Hematopoietic multipotent progenitor cell treated with erythropoietin and hydrocortisone succinate and interleukin-3 and kit ligand, for 6 days (in vitro differentiated cells): ENCODE measurements at regions not wholly inside any gene's neighbourhood (a gene's known extent, or its start where the extent isn't known, plus 50 kb on each side); places are given as distances from the start of the nearest gene placed in this dataset.
"Not testable (repeated sequence)": the region's sequence is repeated elsewhere in the genome, so short reads cannot be mapped to it uniquely, and the experiment has no call there.

Experiments
- DNase-seq: peaks from one replicate; pipeline ENCODE4 v3.0.0-alpha.2; 2015

DNA sequence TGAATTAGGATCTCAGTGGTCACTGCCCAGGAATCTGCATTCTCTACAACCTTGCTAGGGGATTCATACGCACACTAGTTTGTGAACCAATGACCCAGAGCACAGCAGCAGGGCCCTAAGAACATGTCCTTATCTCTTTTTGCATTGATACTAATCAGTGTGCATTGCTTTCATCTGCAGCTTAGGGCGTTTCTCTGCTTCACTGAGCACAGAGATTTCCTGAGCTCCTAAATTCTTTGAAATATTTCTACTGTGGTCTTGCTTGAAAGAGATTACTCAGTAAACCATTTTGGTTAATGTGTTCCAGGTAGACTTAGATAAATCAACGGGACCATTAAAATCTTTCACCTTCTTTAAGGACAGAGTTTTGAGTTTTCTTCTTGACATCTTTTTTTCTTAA, 351.3 kb upstream of the KITLG start:
- DNase-seq, result no peak

DNA sequence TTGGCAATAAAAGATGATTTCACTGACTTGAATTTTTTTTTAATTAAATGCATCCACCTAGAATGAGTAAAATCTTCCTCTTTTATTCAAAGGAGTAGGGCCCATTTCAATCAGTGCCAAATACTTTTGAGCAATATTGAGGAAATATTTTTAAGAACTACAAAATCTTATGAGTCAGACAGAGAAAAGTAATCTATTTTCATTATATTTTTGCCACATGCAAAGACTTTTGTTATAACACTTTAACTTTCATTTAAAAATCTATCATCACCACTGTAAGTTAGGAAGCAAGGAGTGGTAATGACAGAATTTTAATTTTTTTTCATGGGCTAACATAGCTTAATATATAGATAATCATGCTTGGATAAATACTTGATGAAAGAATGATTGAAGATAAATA, 345.2 kb upstream of the KITLG start:
- DNase-seq, result no peak

DNA sequence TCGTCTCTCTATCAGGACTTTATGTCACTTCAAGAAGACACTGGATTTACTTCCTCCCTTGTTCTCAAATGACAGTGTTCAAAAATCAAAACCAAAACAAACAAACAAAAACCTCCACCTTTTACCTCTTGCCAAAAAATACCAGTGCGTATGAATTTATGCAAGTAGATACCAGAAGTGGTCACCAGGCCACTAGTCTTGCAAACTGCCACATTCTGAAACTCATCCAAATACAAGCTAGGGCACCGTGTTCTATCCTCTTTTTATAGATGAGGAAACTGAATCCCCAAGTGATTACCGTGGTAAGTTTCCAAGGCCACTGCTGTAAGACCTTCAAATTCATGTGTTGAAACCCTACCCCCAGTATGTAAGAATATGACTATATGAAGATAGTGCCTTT, 343.9 kb upstream of the KITLG start:
- DNase-seq, result no peak

DNA sequence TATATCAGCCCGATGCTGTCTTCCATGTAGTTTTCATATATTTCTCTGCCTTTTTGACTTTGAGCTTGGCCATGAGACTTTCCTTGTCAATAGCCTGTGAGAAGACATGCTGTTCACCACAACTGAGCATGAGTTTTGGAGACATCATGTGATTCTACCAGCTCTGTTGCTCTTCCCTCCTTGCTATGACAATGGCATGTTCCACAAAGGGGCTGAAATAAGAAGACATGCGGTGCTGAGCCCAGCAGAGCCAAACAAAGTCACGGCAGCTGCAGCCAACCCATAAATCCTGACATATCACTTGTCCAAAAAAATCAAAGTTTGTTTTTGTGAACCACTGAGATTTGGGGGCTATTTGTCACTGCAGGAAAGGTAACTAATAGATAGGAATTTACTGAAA, 343.4 kb upstream of the KITLG start:
- DNase-seq, result no peak

DNA sequence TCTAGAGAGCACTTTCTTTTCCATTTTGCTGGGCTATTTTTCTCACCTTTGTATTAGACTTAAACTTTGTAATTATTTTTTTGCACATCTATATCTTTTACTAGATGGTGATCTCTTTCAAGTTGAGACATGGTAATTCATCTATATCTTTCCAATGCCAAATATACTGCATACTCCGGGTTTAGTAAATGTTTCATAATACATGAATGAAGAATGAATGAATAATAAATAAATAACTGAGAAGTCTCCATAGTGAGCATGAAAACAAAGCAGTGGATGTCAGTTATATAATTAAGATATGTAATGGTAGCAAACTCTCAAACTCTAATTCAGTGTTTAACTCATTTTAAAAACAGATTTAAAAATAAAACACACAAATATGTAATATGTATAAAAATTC, 342.5 kb upstream of the KITLG start:
- no peak for DNase-seq

DNA sequence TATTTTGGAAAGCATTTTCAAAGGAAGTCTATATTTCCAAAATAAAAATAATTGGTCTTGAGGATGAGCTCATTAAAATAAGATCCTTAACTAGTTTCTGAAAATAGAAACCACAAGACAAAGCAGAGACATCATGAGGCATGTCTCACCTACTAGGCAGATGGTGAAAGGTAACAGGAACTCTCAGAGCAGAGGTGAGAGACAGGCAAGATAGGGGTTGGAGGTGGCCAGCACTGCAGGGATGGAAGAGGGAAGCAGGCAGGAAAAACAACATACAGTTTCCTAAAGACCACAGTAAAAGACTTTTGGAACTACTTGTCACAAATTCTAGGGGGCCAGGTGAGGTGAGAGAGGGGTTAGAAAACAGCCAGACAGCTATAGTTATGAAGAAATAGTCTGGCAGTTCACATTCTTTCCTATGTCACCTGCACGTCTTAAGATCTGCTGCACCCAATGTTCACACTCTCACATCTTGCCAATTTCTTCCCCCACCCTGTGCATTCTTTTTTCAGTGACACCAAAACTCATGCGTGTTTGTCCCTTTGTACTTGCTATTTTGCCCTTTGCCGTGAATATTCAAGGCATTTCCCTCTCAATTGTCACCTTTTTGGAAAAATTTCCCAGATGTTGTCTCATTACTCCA, 341.7 kb upstream of the KITLG start:
- no peak for DNase-seq

DNA sequence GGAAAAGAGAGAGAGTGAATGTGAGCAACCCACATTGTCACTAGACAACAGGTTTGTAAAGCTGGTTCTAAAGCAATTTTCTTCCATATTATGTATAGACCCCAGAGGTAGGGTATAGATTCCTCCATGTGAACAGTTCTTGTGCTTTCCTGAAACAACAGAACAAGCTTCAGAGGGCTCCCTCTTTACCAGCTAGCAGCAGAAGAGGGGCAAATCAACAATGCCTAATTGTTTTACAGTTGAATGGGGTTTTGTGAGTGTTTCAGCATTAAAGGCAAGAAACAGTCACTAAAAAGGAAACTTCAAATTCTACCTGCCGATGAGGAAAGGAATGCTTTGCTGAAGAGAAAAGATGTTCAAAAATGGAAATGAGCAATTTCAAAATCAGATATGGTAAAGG, 341.2 kb upstream of the KITLG start:
- DNase-seq, result no peak

DNA sequence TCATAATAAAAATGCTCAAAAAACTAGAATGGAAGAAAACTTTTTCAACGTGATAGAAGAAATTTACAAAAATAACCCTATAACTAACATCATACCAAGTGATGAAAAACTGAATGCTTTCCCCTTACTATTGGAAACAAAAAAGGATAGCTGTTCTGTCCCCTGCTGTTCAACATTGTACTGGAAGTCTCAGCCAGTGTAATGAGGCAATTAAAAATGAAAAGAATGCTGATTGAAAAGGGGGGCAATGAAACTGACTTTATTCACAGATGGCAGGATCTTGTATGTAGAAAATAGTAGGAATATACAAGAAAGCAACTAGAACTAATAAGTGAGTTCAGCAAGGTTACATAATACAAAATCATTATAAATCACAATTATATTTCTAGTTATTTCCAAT, 337.9 kb upstream of the KITLG start:
- DNase-seq, result no peak

DNA sequence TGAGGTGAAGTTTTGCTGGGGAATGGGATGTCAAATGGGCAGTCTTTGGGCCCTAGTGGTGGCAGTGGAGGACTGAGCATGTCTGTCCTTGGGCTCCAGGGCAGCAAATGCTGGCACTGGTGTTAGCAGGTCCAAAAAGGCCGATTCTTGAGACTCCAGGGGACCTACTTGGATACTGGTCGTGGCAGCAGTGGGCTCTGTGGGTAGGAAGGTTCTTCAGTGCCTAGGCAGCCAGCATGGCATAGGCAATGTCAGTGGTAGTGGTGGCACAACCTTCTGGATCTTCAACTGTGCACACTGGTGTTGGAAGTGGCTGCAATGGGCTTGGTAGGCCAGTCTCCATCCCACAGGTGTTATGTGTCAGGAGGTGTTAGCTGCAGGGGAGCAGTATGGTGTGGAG, 334.7 kb upstream of the KITLG start:
- DNase-seq, result no peak

DNA sequence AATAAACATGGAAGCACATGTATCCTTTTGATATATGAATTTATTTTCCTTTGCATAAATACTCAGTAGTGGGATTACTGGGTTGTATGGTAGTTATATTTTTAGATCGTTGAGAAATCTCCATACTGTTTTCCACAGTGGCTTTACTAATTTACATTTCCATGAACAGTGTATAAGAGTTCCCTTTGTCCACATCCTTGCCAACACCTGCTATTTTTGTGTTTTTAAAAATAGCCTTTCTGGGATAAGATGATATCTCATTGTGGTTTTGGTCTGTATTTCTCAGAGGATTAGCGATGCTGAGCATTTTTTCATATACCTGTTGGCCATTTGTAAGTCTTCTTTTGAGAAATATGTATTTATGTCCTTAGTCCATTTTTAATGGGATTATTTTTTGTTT, 329.2 kb upstream of the KITLG start:
- no peak for DNase-seq

DNA sequence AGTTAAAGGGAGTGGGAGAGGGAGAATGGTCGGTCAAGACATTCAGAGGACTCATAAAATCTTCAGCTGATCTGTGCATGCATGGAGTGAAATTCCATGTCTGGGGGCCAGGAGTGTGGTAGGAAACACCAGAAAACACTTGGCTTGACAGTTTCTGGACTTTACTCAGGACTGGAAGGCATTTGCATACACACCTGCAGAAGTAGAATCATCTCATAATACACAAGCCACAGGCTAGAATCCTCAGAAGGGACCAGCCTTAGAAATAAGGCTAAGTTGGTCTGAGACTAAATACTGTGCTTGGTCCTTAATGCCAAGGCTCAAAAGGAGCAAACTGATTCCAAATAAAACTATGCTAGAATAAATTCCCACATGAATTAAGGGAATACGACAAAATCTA, 328.1 kb upstream of the KITLG start:
- no peak for DNase-seq

DNA sequence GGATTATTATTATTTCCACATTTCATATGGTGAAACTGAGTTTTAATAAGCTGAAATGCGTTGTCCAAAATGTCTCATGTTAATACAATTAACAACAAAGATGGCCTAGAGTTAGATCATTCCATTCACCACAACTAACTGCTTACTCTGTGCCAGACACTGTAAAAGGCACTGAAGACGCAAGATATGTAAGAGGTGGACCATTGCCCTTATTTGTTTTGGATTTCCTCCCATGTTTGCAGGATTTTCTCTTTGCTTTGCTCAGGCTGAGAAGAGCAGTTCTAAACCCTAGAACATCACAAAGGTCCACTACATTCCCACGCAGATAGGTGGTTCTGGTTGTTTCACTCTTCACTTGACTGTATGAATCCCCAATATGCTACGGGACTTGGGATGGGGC, 324.4 kb upstream of the KITLG start:
- DNase-seq, result no peak

DNA sequence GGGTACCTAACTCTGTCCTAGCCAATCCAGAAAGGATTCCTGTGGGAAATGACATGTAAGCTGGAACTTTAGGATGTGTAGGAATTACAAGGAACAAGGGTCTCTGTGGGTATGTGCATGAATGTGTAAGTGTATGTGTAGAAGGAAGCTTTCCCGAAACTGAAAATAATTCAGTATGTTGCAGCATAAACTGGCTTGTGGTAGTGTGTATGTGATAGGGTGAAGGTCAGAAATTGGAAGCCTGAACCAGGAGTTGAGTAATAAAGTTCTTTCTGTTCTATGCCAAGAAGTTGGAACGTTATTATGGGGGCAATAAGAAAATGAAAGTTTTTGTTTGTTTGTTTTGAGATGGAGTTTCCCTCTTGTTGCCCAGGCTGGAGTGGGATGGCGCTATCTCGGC, 323.1 kb upstream of the KITLG start:
- DNase-seq, result no peak

DNA sequence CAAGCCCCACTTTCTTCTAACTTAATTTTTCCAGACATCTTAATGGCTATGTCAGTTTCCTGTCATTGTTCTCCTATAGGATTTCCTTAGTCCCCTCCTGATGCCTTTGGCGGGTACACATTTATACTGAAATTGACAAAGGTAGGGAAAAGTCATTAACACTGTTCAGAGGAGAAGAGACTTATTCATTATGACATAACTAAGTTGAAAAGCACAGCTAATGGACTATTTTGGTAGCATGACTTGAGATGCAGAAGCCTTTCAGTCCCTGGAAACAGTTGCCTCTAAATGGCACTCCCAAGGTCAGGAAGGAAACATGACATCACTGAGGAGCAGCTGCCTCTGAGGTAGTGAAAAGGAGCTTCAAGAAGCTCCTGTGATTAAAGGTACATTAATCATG, 317.5 kb upstream of the KITLG start:
- DNase-seq, result no peak

DNA sequence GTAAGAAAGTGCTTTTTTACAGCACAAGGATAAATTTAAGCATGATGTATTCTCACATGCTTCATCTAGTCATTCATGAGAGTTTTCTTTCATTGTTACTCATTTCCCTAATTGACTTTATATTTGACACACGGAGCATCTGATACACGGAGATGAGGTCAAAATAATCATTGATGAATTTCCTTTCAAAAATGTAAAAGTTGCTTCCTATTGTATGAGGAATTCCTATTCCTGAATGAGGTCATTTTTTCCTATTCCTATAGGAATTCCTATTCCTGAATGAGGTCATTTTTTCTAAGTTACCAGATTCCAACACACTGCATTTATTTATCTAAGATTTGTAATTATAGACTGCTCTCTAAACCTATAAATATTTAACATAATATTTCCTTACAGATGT, 316.7 kb upstream of the KITLG start:
- no peak for DNase-seq

DNA sequence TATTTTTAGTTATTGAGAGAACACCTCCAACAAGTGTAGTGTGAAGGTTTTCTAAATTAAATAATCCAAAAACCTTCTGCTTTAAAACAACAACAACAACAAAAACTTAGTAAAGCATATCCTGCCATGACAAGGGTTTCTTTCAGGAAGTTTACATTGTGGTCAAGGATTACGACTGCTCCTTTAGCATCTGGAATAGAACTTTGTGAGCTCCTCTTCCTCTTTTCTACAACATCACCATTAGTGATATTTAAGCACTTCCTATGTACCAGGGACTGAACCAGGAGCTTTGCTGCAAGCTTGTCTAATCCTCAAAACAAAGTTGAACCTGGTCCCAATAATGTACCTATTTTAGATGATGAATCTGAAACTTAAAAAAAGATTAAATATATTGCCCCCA, 315.4 kb upstream of the KITLG start:
- no peak for DNase-seq

DNA sequence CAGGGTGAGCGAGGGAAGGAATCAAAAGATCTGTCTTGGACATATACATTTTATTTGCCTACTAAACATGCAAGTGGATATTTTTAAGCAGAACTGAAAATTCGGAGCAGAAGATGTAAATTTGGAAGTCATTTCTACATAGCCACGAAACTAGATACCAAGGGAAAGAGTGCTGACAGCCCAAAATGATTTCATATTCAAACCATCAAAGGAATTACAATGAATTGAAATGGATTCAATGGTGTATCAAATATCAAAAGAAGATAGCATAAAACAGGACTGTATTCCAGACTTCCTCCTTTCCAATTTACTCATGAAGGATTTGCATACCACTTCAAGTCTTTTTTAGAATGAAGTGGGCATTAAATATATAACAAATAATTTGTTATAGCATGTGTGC, 313.5 kb upstream of the KITLG start:
- no peak for DNase-seq

DNA sequence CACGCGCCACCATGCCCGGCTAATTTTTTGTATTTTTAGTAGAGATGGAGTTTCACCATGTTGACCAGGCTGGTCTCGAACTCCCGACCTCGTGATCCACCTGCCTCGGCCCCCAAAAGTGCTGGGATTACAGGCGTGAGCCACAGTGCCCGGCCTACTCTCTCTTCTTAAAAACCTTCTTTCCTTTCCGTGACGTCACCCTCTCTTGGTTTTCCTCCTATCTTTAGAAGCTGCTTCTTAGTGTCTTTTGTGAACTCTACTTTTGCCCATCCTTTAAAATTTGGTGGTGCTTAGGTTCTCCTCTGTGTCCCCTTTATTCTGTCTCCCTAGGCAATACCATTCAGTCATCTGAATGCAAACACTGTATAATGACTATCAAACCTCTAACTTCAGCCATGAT, 311.2 kb upstream of the KITLG start:
- not testable (repeated sequence) for DNase-seq

DNA sequence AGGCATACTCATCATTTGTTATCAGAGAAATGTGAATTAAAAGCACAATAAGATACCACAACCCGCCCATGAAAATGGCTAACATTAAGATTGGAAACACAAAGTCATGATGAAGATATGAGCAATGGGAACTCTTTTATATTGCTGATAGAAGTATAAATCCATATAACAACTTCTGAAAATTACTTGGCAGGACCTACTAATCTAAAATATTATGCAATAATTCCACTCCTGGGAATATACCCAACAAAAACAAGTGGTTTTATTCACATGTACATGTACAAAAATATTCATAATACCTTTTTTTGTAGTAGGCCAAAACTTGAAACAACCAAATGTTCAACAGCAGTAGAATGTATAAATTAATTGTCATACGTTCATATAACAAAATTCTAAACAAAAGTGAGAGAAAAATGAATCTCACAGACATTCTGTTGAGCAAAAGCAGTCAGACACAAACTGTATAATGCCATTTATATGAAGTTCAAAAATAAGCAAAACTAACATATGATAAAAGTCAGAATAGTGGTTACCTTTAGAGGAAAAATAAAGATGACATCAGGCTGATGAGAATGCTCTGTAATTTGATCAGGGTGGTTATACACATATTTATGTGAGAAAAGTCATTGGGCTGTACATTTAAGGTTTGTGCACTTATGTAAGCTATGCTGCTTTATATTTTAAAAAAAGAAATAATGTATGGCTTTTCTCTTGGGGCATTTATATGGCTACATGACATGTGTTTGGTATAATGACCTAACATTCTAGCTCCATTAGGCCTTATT, 309.2 kb upstream of the KITLG start:
- no peak for DNase-seq

DNA sequence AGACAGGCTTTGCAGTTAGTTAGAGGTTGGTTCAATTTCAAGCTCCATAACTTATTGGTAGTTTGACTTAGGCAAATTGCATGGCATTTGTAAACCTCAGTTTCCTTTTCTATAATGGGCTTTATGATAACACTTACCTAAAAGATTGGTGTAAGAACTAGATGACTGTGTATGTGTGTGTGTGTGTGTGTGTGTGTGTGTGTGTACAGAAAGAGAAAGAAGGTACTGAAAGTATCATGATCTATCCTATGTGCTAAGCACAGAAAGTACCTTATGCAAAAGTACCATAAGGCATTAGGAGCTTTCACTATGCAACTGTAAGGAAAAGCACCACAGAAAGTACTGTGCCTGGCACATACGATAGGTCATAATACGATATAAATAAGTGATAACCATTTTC, 304.3 kb upstream of the KITLG start:
- no peak for DNase-seq

DNA sequence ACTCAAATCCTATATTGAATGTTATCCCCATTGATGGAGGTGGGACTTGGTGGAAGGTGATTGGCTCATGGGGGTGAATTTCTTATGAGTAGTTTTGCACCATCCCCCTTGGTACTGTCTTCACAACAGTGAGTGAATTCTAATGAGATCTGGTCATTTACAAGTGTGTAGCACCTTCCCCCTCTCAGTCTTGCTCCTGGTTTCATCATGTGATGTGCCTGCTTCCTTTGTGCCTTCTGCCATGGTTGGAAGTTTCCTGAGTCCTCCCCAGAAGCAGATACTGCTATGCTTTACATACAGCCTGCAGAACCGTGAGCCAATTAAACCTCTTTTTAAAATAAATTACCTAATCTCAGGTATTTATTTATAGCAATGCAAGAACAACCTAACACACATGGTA, 302.4 kb upstream of the KITLG start:
- no peak for DNase-seq

DNA sequence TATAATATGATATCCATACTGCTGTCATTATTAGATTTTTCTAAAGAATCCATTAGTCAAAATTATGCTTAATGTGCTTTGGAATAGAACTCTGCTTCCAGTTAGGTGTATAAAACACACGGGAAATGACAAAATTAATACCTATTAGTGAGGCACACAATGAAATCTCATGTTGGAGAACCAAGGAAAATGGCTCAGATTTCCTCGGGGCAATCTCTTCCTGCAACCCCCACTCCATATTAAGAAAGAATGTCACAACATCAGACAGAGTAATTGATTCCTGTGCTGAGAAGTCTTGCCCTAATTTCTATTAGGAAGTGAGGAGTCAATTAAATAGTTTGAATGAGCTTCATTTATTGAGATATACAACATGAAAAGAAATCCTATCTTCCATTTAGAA, 299.8 kb upstream of the KITLG start:
- no peak for DNase-seq

DNA sequence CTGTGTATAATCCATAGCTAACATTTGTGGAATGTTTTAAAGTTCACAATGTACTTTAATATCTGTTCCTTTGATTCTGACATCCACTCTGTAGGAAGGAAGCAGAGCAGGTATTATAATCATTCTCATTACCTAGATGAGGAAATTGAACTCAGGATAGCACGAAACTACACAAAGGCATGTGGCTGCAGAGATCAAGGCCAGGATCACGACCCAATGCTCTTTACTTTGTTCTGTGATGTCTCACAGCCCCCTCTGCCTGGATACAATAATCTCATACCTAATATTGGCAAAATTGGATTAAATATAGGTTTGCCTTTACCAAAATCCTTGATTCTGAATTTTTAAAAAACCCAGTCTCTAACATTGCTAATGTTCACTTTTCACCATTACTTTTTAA, 298.0 kb upstream of the KITLG start:
- DNase-seq, result no peak

DNA sequence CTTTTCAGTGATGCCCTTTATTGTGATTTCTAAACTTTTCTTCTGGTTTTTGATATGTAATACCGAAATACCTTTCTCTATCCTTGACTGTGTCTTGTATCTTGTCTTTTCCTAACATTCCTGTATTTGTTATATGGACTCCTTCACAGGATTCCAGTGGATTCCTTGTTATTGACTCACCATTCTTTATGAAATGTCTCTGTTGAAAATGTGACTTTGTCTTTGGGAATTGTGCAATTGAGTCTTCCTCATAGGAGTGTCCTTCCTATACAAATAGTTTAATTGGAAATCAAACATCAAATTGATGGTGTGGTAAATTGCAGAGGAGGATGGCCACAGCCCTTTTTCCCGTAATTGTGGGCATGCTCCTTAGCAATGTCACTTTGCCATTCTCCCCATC, 296.6 kb upstream of the KITLG start:
- DNase-seq, result no peak
